Cardiac fibroblast (primary cell): ENCODE measurements at regions not wholly inside any gene's neighbourhood (a gene's known extent, or its start where the extent isn't known, plus 50 kb on each side); places are given as distances from the start of the nearest gene placed in this dataset.
A peak's percentile ranks its signal among the peaks of the same experiment; 100 is the strongest.

ENCODE experiments used
- DNase-seq, 2 donors: peaks; one replicate each; pipeline versions ENCODE4 v3.0.0 to v3.0.0-alpha.2; 2010; ENCODE audit warnings: low read depth in 2 of 2
- H3K4me3 ChIP-seq, 2 donors: replicated peaks in 1 of 2; 1 replicate in 1 of 2; 2 replicates in 1 of 2; pipeline ENCODE4 v1.5.1; 2011; ENCODE audit warnings: low read depth in 2 of 2, low read length in 2 of 2, mild to moderate bottlenecking in 2 of 2, moderate library complexity in 1 of 2
- CTCF ChIP-seq: IDR thresholded peaks from one replicate; pipeline ENCODE4 v1.5.1; 2011; ENCODE audit warnings: low read depth, mild to moderate bottlenecking, low read length, inconsistent platforms

- DNase-seq = no peak
- no peak for TF ChIP-seq CTCF
- H3K4me3 ChIP-seq = no peak overlapping the region
Observed at GRCh38 chr7:82685214-82685613, 241.6 kb upstream of the CACNA2D1 start.

- DNase-seq = no peak
- H3K4me3 ChIP-seq = no peak overlapping the region
- no peak for TF ChIP-seq CTCF
Observed at GRCh38 chr7:82678716-82679115, 235.1 kb upstream of the CACNA2D1 start.

- TF ChIP-seq CTCF = no peak
Observed at GRCh38 chr7:82678259-82678658, 234.7 kb upstream of the CACNA2D1 start.

GRCh38 chr7:82677493-82677892 is 233.9 kb upstream of the CACNA2D1 start:
- no peak overlapping the region for H3K4me3 ChIP-seq
- DNase-seq = peak in 1 of 2 donors; percentile 16
- no peak for TF ChIP-seq CTCF

More at GRCh38 chr7:82678259-82678658, 234.7 kb upstream of the CACNA2D1 start:
- DNase-seq = no peak
- H3K4me3 ChIP-seq = no peak overlapping the region

GRCh38 chr7:82676777-82677463 is 233.3 kb upstream of the CACNA2D1 start:
- no peak for DNase-seq

GRCh38 chr7:82675396-82675795 is 231.8 kb upstream of the CACNA2D1 start:
- DNase-seq = peak; percentile 6 to 23
- no peak for TF ChIP-seq CTCF

More at GRCh38 chr7:82676777-82677463, 233.3 kb upstream of the CACNA2D1 start:
- no peak for TF ChIP-seq CTCF
- no peak overlapping the region for H3K4me3 ChIP-seq

GRCh38 chr7:82674268-82674667 is 230.7 kb upstream of the CACNA2D1 start:
- peak in 1 of 2 donors; percentile 7 for DNase-seq
- H3K4me3 ChIP-seq = no peak overlapping the region
- no peak for TF ChIP-seq CTCF

More at GRCh38 chr7:82675396-82675795, 231.8 kb upstream of the CACNA2D1 start:
- no peak overlapping the region for H3K4me3 ChIP-seq
